Right lobe of liver (tissue), 6 donors: ENCODE measurements at regions not wholly inside any gene's neighbourhood (a gene's known extent, or its start where the extent isn't known, plus 50 kb on each side); places are given as distances from the start of the nearest gene placed in this dataset.

Experiments
- ATAC-seq, 4 donors: fragments of 200-7000 bp; cut with Tn5 transposase; one replicate each; pipeline ENCODE4 v1.9.1; 2020; ENCODE audit warnings: mild to moderate bottlenecking in 4 of 4, moderate library complexity in 4 of 4
- DNase-seq, 3 donors: peaks; one replicate each; pipeline ENCODE4 v3.0.0-alpha.2; 2020
- H3K27ac ChIP-seq, 3 donors: fragments of 200-600 bp; one replicate each; pipeline ENCODE4 v1.8.0; 2022
- H3K27me3 ChIP-seq, 2 donors: fragments of 200-600 bp; one replicate each; pipeline ENCODE4 v1.8.0; 2022
- H3K36me3 ChIP-seq, 4 donors: fragments of 200-600 bp; sonication (generic) in 1 of 4; one replicate each; pipeline versions ENCODE4 v1.5.1 to v1.8.0; 2017 to 2022; ENCODE audit warnings: control low read depth in 1 of 4
- H3K4me1 ChIP-seq, 4 donors: fragments of 200-600 bp; sonication (generic) in 1 of 4; one replicate each; pipeline versions ENCODE4 v1.5.1 to v1.8.0; 2017 to 2022; ENCODE audit warnings: control low read depth in 1 of 4
- H3K4me3 ChIP-seq, 3 donors: fragments of 200-600 bp; one replicate each; pipeline ENCODE4 v1.8.0; 2022
- H3K9me3 ChIP-seq, 4 donors: fragments of 200-600 bp; sonication (generic) in 1 of 4; one replicate each; pipeline versions ENCODE4 v1.5.1 to v1.8.0; 2017 to 2022; ENCODE audit warnings: control low read depth in 1 of 4
- CTCF ChIP-seq, 4 donors: fragments of 200-600 bp in 3 of 4; fragments of 450-650 bp in 1 of 4; IDR thresholded peaks; one replicate each; pipeline versions ENCODE4 v1.5.1 to v1.8.0; 2016 to 2022; ENCODE audit warnings: antibody characterized with exemption in 4 of 4, mild to moderate bottlenecking in 2 of 4
- POLR2A ChIP-seq: fragments of 450-650 bp; IDR thresholded peaks from one replicate; pipeline ENCODE4 v1.6.1; 2017; ENCODE audit warnings: antibody characterized with exemption, mild to moderate bottlenecking
- WGBS: methylation state at CpG from one replicate; pipeline ENCODE4 v1.1.6; 2018; ENCODE audit warnings: low coverage, low lambda C conversion rate; ENCODE audit not compliant: insufficient coverage; ENCODE audit errors: missing lambda C conversion rate; 5-methylcytosine and 5-hydroxymethylcytosine counted together
- intact Hi-C, 2 donors: fragments of 100-400 bp; cut with DNase I; formaldehyde crosslinking; loops; one replicate each; pipeline versions ENCODE4 v1.11.2 to v1.14.1; 2022
- donor health status: DM: no; HTN: yes; CAD: no.
- donor health status: DM: no; HTN: no; CAD: no.
- donor health status: DM: no; HTN: no; CAD: no.
- donor health status: DM: no; HTN: yes; CAD: no.
- donor health status: DM: no; HTN: yes; CAD: no.

GRCh38 chrX:20427173-20427770, 160.6 kb upstream of the RPS6KA3 start:
- Histone ChIP-seq H3K4me1 (peaks cover 0 to 9% (median 0%) of the 10 kb centered on the region in 4 donors), H3K27ac (no peak overlapping the region), H3K36me3 (no peaks in the 10 kb centered on the region), H3K27me3 (peaks cover 0 to 4% of the 10 kb centered on the region in 2 donors), H3K9me3 (no peaks in the 10 kb centered on the region), H3K4me3 (no peak overlapping the region)
- DNase-seq (no peak), ATAC-seq (no peak)
- intact Hi-C loops = no loop called here
- 26% methylated on average over 3 of the region's 3 CpGs for WGBS
- TF ChIP-seq POLR2A = no peak
- no peak for TF ChIP-seq CTCF (IDR thresholded peaks at IDR 0.05)

GRCh38 chrX:20421697-20422096, 155.0 kb upstream of the RPS6KA3 start:
- ATAC-seq = no peak
- intact Hi-C loops = no loop called here
- H3K36me3 ChIP-seq = no peaks in the 10 kb centered on the region
- DNase-seq = no peak
- no peak overlapping the region for H3K27ac ChIP-seq
- 33% methylated on average over 2 of the region's 2 CpGs for WGBS
- no peaks in the 10 kb centered on the region for H3K9me3 ChIP-seq
- TF ChIP-seq CTCF (IDR thresholded peaks at IDR 0.05) (no peak), POLR2A (no peak)
- no peak overlapping the region for H3K4me3 ChIP-seq
- H3K27me3 ChIP-seq = no peaks in the 10 kb centered on the region
- H3K4me1 ChIP-seq = no peaks in the 10 kb centered on the region

GRCh38 chrX:20421275-20421674, 154.6 kb upstream of the RPS6KA3 start:
- Histone ChIP-seq H3K9me3 (no peaks in the 10 kb centered on the region), H3K27me3 (no peaks in the 10 kb centered on the region), H3K36me3 (no peaks in the 10 kb centered on the region), H3K4me1 (no peaks in the 10 kb centered on the region), H3K4me3 (no peak overlapping the region), H3K27ac (no peak overlapping the region)
- ATAC-seq (no peak), DNase-seq (no peak)
- TF ChIP-seq POLR2A = no peak
- TF ChIP-seq CTCF (IDR thresholded peaks at IDR 0.05) = no peak
- 35% methylated on average over 2 of the region's 2 CpGs for whole genome bisulfite sequencing
- intact Hi-C loops = no loop called here

GRCh38 chrX:20420058-20420457, 153.3 kb upstream of the RPS6KA3 start:
- DNase-seq (no peak), ATAC-seq (no peak)
- no peak overlapping the region for H3K4me3 ChIP-seq
- TF ChIP-seq CTCF (IDR thresholded peaks at IDR 0.05) = no peak
- TF ChIP-seq POLR2A = no peak
- no peaks in the 10 kb centered on the region for H3K4me1 ChIP-seq
- H3K36me3 ChIP-seq = no peaks in the 10 kb centered on the region
- 66% methylated on average over 2 of the region's 2 CpGs for whole genome bisulfite sequencing
- no peaks in the 10 kb centered on the region for H3K9me3 ChIP-seq
- H3K27me3 ChIP-seq = no peaks in the 10 kb centered on the region
- intact Hi-C loops = no loop called here
- H3K27ac ChIP-seq = no peak overlapping the region
